Adrenal gland (tissue), 9 donors: ENCODE measurements at regions not wholly inside any gene's neighbourhood (a gene's known extent, or its start where the extent isn't known, plus 50 kb on each side); places are given as distances from the start of the nearest gene placed in this dataset.
"Not testable (repeated sequence)": the region's sequence is repeated elsewhere in the genome, so short reads cannot be mapped to it uniquely, and the experiment has no call there.

Experiments used
- DNase-seq, 7 donors: peaks; one replicate each; pipeline ENCODE4 v3.0.0-alpha.2; 2019 to 2020
- H3K27ac ChIP-seq, 5 donors: fragments of 200-600 bp; sonication (generic) in 4 of 5; 1 replicate in 3 of 5; 2 replicates in 2 of 5; pipeline versions ENCODE4 v1.5.1 to v1.8.0; 2016 to 2020; ENCODE audit warnings: mild to moderate bottlenecking in 1 of 5
- H3K27me3 ChIP-seq: fragments of 200-600 bp; 2 replicates; pipeline ENCODE4 v1.8.0; 2021
- H3K36me3 ChIP-seq, 2 donors: fragments of 200-600 bp; replicated peaks in 1 of 2; 1 replicate in 1 of 2; 2 replicates in 1 of 2; pipeline versions ENCODE4 v1.5.1 to v1.8.0; 2018 to 2022
- H3K4me1 ChIP-seq, 2 donors: fragments of 200-600 bp; replicated peaks in 1 of 2; 1 replicate in 1 of 2; 2 replicates in 1 of 2; pipeline versions ENCODE4 v1.5.1 to v1.8.0; 2018 to 2021
- H3K4me3 ChIP-seq, 4 donors: fragments of 200-600 bp; sonication (generic) in 3 of 4; one replicate each; pipeline ENCODE4 v1.5.1; 2016 to 2018
- H3K9me3 ChIP-seq, 3 donors: fragments of 200-600 bp; sonication (generic) in 1 of 3; replicated peaks in 1 of 3; 1 replicate in 2 of 3; 2 replicates in 1 of 3; pipeline versions ENCODE4 v1.5.1 to v1.8.0; 2016 to 2021
- CTCF ChIP-seq, 6 experiments: fragments of 450-650 bp in 4 of 6; fragments of 200-600 bp in 2 of 6; sonication (generic) in 1 of 6; IDR thresholded peaks; 1 replicate in 5 of 6; 2 replicates in 1 of 6; pipeline versions ENCODE4 v1.5.1 to v1.8.0; 2016 to 2021; ENCODE audit warnings: antibody characterized with exemption in 6 of 6, mild to moderate bottlenecking in 2 of 6, moderate library complexity in 1 of 6
- POLR2A ChIP-seq, 2 donors: fragments of 450-650 bp; IDR thresholded peaks; one replicate each; pipeline ENCODE4 v1.6.1; 2017; ENCODE audit warnings: antibody characterized with exemption in 2 of 2, mild to moderate bottlenecking in 2 of 2, moderate library complexity in 1 of 2
- WGBS, 4 donors: extraction: QIAGEN DNeasy Blood & Tissue Kit in 2 of 4; methylation state at CpG; one replicate each; pipeline versions ENCODE4 v1.1.5 to v1.1.7; 2013 to 2017; 5-methylcytosine and 5-hydroxymethylcytosine counted together
- intact Hi-C, 2 donors: fragments of 100-400 bp; cut with DNase I; formaldehyde crosslinking; loops; one replicate each; pipeline versions ENCODE4 v1.14.1 to v1.15.0; 2022 to 2023
- donor health status: healthy with polysubstance abuse.
- donor health status: Bipolar disorder and iron deficiency.
- donor health status: DM: yes; HTN: yes; CAD: no.
- donor health status: DM: no; HTN: no; CAD: no.
- donor health status: DM: no; HTN: no; CAD: no.

DNA sequence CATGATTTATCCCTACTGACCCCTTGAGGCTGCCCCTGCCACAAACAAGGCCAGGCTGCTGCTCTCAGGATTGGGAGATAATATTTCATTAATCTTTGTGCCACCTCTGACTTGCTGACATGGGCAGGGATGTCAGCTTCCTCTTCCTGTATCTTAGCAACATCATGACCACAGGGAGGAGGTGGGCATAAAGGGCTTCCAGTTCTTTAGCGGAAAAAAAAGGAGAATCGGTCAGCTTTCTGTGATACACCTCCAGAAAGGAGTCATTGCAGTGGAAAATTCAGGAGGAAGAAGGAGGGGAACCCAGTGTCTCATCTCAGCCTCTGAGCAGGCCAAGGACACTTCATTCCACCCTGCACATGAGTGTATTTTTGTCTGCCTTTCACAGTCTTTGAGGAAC lies 206.8 kb upstream of the SDK2 start:
- DNase-seq, result no peak
- Histone ChIP-seq H3K27ac (no peak overlapping the region), H3K4me1 (no peaks in the 10 kb centered on the region), H3K9me3 (no peaks in the 10 kb centered on the region), H3K27me3 (no peaks in the 10 kb centered on the region), H3K4me3 (no peak overlapping the region), H3K36me3 (no peaks in the 10 kb centered on the region)
- 69 to 78% (median 70%) methylated on average over 2 of the region's 2 CpGs for WGBS, 4 donors
- TF ChIP-seq CTCF (IDR thresholded peaks at IDR 0.05), result no peak
- TF ChIP-seq POLR2A (IDR thresholded peaks at IDR 0.05), result no peak
- intact Hi-C loops, result no loop called here

DNA sequence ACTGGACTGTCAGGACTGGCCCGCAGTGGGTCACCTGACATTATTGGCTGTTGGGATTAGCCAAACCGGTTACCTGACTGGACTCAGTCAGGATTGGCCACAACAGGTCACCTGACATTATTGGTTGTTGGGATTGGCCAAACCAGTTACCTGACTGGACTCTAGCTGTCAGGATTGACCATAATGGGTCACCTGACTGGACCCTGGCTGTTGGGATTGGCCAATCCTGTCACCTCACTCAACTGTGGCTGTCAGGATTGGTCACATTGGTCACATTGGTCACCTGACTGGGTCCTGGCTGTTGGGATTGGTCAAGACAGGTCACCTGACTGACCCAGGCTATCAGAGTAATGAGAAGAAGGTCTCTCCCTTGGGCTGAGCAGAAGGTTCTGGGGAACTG lies 207.7 kb upstream of the SDK2 start:
- no peaks in the 10 kb centered on the region for H3K9me3 ChIP-seq
- H3K4me1 ChIP-seq, result no peaks in the 10 kb centered on the region
- no peak for DNase-seq
- no peak for TF ChIP-seq CTCF (IDR thresholded peaks at IDR 0.05)
- TF ChIP-seq POLR2A (IDR thresholded peaks at IDR 0.05), result no peak
- H3K27ac ChIP-seq, result no peak overlapping the region
- intact Hi-C loops, result no loop called here
- whole genome bisulfite sequencing, 4 donors, result 92 to 100% (median 95%) methylated on average over 2 of the region's 2 CpGs
- H3K36me3 ChIP-seq, result no peaks in the 10 kb centered on the region
- no peaks in the 10 kb centered on the region for H3K27me3 ChIP-seq
- H3K4me3 ChIP-seq, result no peak overlapping the region

GRCh38 chr17:73855720-73856333 lies 211.6 kb upstream of the SDK2 start:
- Histone ChIP-seq H3K4me1 (no peaks in the 10 kb centered on the region), H3K9me3 (no peaks in the 10 kb centered on the region), H3K36me3 (no peaks in the 10 kb centered on the region), H3K27me3 (no peaks in the 10 kb centered on the region), H3K27ac (no peak overlapping the region), H3K4me3 (no peak overlapping the region)
- intact Hi-C loops, result no loop called here
- TF ChIP-seq POLR2A (IDR thresholded peaks at IDR 0.05), result no peak
- no peak for TF ChIP-seq CTCF (IDR thresholded peaks at IDR 0.05)
- 83 to 90% (median 89%) methylated on average over 11 to 15 of the region's 15 CpGs for WGBS, 4 donors
- DNase-seq, result no peak

DNA sequence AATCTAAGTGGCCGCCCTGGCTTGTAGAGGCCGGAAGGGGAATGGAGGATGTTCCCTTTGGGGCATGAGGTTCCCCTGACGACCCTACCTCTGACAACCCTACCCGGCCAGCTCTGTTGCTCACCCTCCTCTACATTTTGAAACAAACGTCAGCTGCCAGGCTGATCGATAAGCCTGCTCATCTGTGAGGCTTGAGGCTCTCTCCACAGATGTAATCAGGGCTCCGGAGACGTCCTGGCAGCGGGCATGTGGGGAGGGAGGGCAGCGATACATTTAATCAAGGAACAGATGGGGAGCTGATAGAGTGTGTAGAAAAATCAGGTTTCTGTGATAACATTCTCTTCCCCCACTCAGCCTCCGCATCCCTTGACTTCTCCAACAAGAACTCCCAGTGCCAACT lies 212.3 kb upstream of the SDK2 start:
- TF ChIP-seq POLR2A (IDR thresholded peaks at IDR 0.05) (no peak), CTCF (IDR thresholded peaks at IDR 0.05) (no peak)
- H3K4me1 ChIP-seq, result no peaks in the 10 kb centered on the region
- WGBS, 4 donors, result 73 to 84% (median 81%) methylated on average over 11 of the region's 11 CpGs

GRCh38 chr17:73859439-73860008 lies 215.3 kb upstream of the SDK2 start:
- 85 to 91% (median 86%) methylated on average over 1 of the region's 1 CpG for WGBS, 4 donors

More for the DNA sequence above, 212.3 kb upstream of the SDK2 start:
- no peaks in the 10 kb centered on the region for H3K9me3 ChIP-seq
- no peak overlapping the region for H3K27ac ChIP-seq
- no peaks in the 10 kb centered on the region for H3K27me3 ChIP-seq
- intact Hi-C loops, result no loop called here
- H3K36me3 ChIP-seq, result no peaks in the 10 kb centered on the region
- DNase-seq, result no peak
- H3K4me3 ChIP-seq, result no peak overlapping the region

More at GRCh38 chr17:73859439-73860008, 215.3 kb upstream of the SDK2 start:
- DNase-seq, H3K9me3 ChIP-seq, H3K36me3 ChIP-seq, H3K4me1 ChIP-seq, H3K4me3 ChIP-seq, intact Hi-C loops, H3K27me3 ChIP-seq, H3K27ac ChIP-seq: not testable (repeated sequence)
